EH (cell line): ENCODE measurements at regions not wholly inside any gene's neighbourhood (a gene's known extent, or its start where the extent isn't known, plus 50 kb on each side); places are given as distances from the start of the nearest gene placed in this dataset.

Source experiments
- DNase-seq: peaks from one replicate; pipeline ENCODE4 v3.0.0-alpha.2; 2015; ENCODE audit warnings: low read depth

DNA sequence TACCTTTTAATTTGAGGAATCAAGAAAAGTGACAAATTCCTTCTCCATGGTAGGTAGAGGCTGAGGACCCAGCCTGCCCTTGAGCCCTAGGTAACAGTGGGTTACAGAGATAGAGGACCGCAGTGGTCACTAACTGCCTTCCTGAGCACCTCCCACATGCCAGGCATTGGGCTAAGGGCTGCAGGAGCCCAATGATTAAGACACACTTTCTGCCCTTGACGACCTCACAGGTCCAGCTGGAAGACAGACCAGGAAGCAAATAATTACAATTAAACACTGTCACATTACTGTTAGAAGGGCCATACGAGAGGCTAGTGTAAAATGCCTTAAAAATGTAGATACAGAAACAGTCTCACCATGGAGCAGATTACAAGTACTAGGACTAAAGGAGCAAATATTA, 156.8 kb upstream of the NFE2L3 start:
- no peak for DNase-seq

DNA sequence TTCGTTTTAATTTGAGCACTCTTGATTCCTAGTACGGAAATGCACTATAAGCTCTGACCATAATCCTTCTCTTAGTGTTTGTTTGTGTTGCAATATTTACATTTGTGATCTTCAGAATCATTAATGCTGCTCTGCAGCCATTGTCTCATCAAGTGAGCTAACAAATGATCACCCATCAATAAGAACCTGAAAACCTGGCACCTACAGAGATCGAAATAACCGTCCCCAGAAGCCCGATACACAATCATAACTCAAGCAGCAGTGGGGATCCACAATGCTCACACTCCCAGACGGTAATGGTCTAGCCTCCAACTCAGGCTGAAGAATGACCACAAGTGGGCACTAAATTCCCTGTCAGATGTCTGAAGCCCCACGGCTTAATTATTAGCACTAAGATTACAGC, 156.0 kb upstream of the NFE2L3 start:
- no peak for DNase-seq

DNA sequence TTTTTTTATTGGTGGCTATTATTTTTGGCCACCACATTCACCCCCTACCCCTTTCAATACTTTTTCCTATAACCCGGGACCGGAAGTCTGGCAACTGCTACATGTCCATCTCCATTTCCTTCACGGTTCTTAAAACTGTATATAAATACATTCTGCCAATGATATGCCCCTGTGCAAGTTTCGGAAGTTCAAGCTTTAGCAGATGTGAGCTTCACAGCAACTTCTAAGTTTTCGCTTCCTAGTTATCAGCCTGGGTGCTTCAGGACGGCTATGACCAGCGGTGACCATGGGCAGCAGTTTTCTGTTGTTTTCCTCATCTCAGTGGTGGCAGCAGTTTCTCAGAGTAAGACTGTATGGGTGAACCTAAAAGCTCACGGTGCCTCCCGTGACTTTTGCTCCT, 153.5 kb upstream of the NFE2L3 start:
- no peak for DNase-seq

DNA sequence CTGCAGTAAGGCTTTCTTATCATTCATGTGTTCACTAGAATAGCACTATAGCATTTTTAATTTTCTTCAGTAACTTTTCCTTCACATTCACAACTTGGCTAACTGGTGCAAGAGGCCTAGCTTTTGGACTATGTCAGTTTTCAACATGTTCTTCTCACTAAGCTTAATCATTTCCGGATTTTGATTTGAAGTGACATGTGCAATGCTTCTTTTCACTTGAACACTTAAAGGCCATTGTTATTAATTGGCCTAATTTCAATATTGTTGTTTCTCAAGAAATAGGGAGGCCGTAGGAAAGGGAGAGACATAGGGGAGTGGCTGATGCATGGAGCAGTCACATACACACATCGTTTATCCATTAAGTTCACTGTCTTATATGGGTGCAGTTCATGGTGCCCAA, 151.2 kb upstream of the NFE2L3 start:
- no peak for DNase-seq

DNA sequence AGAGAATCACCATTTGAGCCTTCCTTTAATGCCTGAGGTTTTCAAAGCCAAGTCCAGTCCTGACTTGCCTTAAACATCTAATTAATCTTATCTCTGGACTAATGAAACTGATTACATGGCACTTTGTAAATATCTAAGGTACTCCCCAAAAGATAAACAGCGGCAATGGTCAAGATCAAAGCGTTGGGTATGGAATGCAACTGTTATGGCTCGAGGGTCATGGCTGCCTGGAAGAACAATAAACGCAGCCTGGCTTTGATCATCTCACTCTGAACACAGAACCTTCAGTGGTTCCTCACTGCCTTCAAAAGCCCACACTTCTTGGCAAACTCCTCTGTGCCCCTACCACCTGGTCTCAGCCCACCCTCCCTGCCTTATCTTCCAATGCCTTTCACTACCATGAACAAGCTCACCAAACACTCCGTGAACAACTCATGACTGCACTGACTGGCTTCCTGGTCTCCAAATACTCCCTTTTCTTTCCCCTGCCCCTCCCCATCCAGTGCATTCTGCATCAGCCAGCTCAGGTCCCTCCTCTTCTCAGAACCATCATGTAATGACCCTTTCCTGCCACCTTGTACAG, 150.2 kb upstream of the NFE2L3 start:
- DNase-seq, result no peak

DNA sequence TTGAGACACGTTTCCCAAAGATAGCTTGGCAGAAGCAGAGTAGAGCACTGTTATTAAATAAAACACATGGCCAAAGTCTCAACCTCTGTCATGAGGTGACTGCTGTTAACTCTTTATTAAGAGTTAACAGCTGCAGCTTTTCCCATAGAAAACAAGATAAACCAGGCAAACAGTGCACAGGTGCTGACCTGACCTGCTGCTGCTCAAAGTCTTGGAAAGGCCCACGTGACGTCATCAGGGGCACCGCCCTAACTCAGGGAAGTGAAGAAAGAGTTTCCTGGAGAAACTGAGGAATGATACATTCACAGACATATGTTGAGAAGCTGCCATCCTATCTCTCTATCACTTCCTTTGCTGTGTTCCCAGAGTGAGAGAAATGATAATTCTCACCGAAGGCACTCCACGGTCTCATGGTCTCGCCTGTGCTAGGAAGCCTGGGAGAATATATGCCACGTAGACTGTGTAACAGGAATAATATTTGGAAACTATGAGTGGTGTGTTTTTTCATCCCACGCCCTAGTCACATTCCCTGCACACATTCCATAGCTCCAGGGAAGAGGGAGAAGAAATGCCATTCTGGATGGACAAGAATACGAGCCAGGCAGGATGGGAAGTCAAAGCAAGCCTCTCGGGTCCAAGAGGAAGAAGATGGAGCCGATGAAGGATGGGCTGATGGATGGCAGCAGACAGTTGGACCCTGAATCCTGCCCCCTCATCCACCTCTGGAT, 146.2 kb upstream of the NFE2L3 start:
- no peak for DNase-seq

DNA sequence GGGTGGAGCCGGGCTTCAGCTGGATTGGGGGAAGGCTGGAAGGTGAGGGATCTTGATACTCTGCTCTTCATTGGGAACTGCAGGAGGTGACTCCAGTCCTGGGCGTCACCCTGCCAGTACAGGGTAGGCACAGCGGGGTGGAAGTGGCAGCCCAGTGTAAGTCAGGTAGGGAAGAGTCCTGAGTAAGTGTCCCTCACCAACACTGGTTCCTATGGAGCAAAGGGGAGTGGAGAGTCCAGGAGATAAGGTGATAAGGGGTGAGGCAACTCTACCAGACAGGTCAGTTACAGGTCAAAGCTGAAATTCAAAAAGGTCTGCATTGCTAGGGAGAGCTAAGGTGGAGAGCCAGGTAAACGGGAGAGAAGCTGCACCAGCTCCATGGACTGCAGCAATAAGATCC, 145.6 kb upstream of the NFE2L3 start:
- DNase-seq, result no peak

DNA sequence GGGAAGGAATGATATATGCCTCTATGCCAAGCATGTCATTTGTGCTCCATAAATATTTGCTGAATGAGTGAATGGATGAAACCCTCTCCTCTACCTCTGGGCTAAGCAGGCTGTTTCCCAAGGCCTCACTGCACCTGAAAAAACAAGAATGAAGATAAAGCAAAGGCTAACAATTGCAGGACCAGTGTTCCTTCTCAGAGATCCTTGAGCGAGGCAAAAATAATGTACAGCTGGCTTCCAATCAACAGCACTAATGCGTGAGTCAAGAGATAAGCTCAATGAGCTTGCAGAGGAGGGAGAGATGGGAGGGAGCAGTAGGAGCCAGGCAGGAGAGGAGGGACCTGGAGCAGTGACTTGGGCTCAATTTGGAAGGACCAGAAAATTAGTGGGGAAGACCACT, 144.5 kb upstream of the NFE2L3 start:
- no peak for DNase-seq

DNA sequence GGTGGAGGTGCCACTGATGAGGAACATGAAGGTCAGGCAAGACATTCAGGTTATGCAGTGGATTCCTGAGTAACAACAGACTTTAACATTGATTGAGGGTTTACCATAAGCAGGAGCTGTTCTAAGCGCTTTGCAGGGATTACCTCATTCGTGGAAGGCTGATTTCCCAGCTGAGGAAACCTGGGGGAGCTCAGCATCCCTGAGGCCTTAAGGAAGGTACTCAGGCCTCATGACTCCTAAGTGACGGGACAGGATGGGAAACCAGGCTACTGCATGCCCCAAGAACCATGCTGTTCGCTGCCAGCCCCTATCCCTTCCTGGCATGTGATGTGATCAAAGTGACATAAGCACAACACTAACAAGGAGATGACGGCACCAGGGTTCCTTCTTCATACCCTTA, 143.6 kb upstream of the NFE2L3 start:
- DNase-seq, result no peak

DNA sequence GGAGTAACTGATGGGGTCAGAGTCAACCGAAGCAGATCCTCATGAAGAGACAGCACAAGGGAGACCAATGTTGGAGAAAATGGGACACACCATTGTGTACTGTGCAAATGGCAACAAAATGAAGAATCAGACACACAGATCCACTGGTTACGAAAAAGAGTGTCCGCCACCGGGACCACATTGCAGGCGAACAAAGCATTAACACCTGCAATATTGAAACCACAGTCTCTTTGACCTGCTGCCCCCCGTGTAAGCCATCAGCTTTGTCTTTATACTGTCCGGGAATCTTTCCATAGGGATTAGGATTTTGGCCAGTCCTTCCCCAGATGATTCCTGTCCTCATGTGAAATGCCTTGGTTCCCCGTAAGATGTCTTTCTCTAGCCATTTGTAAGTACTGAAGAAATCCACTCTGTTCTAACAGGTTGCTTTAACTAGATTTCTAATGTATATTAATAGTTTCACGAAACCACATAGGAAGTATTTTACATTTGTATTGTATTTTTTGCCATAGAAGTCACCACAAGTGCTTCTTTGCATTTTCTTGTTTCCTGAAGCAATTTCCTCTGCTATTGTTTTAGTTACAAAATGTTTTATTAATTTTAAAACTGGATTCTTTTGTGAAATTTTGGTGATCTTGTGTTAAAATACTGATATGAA, 140.8 kb upstream of the NFE2L3 start:
- DNase-seq, result no peak

DNA sequence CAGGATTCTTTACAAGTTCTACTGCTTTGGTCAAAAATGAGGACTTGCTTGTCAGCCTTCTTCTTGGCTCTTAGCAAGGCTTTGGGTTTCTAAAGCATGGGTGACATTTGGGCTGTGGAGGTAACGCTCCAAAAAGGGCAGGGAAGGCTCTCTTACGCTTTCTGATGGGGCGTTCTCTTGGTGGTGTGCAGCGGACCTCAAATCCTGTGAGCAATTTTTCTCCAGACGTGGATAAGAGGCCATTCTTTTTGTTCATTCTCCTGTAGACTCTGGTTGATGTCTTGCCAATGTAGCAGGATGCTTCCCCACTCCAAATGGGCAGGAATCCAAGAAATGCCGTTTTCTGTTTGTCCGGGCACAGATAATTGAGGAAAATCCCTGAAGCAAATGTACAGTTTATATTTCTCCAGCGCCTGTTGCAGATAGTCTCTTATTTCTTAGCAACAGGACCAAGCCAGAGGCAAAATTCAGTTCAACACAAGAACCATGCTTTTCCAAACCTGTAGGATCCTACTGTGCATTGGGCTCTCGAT, 138.4 kb upstream of the NFE2L3 start:
- no peak for DNase-seq

DNA sequence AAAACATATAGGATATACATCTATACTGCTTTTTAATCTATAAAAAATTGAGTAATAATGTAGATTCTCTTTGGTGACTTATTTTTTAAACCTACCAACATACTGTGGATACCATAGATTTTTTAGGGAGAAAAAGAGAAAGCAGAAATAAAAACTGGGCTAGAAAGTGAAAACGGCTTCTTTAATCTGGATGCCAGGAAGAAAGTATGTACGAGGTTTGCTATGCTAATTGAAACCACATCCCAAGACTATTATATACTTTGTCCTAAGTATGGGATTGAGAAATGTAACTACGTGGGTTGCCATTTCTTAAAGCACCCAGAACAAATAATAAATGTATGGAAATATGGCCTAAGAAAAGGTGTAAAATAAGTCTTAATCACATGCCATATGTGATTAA, 129.0 kb upstream of the NFE2L3 start:
- DNase-seq, result no peak

DNA sequence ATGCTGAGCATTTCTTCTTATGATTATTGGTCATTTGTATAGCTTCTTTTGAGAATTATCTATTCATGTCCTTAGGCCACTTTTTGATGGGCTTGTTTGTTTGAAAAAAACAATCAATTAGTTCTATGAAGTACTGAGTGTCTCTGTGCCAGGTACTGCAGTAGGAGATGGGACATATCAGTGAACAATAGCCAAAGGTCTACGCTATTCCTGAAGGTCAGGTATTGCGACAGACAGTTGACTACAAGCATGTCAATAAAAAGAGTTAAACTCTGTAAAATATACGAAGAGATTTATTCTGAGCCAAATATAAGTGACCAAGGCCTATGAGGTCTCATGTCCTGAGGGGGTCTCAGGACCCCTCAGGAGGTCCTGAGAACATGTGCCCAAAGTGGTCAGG, 122.1 kb upstream of the NFE2L3 start:
- DNase-seq, result no peak

DNA sequence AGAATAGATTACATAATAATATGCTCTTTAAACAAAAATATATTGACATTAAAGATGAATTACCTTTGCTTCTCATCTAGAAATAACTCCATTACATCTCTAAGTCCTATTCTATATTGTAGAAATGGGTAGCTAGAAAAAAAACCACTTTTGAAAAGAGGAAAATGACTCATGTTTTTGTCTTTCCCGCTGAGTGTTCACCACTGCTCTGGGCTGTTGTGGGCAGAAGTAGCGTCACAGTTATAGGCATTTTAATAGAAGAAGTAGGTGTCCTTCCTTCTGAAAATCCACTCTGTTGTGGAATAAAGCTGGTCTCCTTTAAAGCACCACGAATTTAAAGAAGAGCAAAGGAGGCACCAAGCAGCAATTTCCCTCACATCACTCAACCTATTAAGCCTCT, 117.6 kb upstream of the NFE2L3 start:
- no peak for DNase-seq

DNA sequence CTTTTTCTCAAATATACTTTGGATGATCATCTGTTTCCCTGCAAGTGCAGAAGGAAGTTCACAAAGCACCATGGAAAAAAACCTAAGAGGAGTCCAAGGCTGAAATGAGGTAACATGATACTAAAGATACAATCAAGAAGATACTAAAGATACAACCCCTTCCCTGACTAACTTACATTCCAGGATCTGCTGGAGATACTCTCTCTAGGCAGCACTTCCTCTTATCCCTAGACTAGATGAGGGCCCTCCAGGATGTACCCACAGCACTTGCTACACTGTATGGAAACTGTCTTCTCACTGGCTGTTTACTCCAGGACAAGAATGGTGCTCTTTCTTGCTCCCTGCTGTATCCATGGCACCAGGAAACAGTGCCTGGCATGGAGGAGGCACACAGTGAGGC, 116.4 kb upstream of the NFE2L3 start:
- DNase-seq, result no peak

DNA sequence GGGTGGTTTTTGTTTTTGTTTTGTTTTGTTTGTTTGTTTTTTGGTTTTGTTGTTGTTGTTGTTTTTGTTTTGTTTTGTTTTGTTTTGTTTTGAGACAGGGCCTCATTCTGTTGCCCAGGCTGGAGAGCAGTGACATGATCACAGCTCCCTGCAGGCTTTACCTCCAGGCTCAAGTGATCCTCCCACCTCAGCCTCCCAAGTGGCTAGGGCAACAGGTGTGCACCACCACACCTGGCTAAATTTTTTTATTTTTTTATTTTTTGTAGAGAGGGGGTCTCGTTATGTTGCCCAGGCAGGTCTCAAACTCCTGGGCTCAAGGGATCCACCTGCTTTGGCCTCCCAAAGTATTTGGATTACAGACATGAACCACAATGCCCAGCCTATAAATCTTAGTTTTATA, 115.9 kb upstream of the NFE2L3 start:
- no peak for DNase-seq

DNA sequence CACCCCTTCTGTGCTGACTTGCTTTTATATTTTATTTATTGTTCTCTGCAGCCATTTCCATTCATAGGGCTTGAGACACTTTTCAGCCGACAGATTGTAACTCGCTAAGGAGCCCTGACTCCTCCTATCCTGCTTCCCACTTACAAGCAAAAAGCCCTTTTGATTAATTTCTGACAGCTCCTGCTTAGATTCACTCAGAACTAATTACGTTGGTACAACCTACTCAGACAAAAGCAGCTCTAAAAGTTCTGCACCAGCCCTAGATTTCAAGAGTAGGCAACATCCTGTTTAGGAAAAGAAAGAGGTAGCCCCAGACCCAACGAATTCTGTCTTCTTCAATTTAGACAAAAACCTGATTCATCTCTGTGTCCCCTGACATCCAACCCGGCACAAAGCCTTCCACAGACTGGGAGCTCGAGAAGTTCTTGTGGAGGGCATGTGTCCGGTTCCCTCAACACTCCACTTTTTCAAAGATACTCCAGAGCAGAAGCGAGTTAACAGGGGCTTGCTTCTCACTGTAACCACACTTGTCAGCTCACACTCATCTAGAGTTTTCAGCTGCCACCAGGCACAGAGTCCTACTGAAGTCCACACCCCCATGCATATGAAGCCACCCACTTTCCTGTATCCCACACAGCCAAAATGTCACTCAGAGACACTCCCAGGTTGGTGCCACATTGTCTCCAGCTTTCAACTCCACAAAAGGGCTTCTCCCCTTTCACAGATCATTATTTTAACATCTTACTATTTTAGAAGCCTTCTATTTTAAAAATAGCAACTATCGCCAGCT, 113.6 kb upstream of the NFE2L3 start:
- no peak for DNase-seq

DNA sequence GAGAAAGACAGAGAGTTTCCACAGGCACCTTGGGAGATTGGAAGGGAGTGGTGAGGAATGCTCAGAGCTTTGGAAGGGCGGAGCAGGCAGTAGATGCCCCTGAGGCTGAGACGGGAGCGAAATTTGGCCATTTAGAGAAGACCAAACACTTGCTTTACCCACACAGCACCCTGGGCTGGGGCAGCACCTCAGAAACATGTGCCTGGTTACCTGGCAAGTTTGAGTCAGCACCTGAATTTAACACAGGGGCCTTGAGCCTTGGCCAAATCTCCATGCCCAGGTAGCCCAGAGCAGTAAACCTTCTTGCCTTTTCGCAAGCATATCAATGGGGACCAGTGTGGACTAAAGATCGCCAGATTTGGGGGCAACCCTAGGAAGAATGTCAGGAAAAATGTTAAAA, 111.9 kb upstream of the NFE2L3 start:
- DNase-seq, result no peak

DNA sequence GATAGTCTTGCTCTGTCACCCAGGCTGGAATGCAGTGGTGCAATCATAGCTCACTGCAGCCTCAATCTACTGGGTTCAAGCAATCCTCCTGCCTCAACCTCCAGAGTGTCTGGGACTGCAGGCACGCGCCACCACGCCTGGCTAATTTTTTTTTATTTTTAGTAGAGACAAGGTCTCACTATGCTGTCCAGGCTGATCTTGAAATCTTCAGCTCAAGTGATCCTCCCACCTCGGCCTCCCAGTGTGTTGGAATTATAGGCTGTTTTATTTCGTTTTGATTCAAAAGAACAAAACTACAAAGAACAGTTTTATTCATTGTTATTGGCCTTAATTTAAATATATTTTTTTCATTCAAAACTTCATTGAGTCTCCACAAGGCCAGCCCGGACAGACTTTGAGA, 109.8 kb upstream of the NFE2L3 start:
- DNase-seq, result no peak

DNA sequence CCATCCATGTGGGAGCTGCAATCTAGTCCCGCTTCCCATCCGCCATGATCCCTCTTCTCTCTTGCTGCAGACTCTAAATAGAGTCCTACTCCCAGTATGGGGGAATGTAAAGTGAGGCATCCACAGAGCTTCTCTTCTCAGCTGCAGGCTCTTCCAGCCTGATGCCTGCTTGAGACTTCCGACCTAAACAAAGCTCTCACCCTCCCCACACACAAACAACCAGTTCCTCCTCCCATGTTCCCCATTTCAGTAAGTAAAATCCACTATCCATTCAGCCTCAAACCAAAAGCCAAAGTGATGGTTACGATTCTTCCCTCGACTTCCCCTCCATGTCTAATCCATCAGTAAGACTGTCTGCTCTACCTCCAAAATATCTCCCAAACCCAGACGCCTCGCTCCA, 108.2 kb upstream of the NFE2L3 start:
- no peak for DNase-seq

DNA sequence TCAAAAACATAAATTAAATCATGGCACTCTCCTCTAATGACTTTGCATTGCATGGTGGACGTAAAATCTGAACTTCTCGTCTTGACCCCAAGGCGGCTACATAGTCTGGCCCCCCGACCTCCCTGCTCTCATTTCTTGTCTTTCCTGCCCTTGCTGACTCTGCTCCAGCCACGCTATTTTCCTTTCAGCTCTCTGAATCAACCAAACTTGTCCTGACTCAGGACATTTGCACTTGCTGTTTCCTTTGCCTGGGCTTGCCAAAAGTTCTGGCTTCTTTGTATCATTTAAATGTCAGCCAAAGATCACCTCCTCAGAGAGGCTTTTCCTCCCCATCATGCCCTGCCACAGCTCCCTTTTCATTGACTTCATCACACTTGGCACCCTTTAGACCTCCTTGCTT, 107.7 kb upstream of the NFE2L3 start:
- no peak for DNase-seq

DNA sequence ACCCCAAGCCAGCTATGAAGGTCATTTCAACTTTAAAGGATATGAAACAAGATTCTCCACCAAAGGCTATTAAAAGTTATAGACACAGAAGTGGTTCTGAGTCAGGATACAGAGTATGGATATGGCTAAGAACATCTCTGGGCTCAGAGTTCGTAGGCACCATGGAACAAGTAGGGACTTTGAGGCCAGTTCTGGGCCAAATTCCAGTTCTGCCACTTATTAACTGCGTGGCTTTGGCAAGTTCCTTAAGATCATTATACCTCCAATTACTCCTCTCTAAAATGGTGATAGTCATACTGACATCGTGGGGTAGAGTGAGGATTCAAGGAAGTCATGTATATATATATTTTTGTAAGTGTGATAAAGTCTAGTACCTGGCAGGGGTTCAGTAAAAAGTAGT, 105.8 kb upstream of the NFE2L3 start:
- DNase-seq, result no peak

DNA sequence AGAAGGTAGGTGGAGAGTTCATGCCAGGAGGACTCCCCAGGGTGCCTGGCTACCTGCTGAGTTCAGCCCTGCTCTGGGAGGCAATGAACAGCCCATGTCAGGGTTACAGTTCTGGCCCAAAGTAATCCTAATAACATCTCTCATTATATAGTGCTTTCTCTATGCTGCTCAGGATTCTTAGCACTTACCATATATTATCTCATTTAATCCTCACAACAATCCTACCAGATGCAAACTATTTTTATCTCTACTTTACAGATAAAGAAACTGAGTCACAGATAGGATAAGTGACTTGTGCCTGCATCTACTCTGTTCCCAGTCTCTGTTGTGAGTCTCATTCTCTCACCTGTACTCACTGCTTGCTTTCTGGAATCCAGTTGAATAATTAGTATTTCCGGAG, 105.1 kb upstream of the NFE2L3 start:
- no peak for DNase-seq
